ENCODE measurements at regions not wholly inside any gene's neighbourhood (a gene's known extent, or its start where the extent isn't known, plus 50 kb on each side); places are given as distances from the start of the nearest gene placed in this dataset.

GRCh38 chr16:87016046-87017035, 300.9 kb downstream of the C16orf95 start:
- TF ChIP-seq CTCF (IDR thresholded peaks at IDR 0.05) (no peak), POLR2AphosphoS5 (IDR thresholded peaks at IDR 0.05) (no peak)
